ENCODE measurements at regions not wholly inside any gene's neighbourhood (a gene's known extent, or its start where the extent isn't known, plus 50 kb on each side); places are given as distances from the start of the nearest gene placed in this dataset.

- TF ChIP-seq CTCF (conservative IDR thresholded peaks at IDR 0.05; ENCODE audit: low read length) (no peak), EZH2phosphoT487 (IDR thresholded peaks at IDR 0.05; ENCODE audit: borderline replicate concordance, low read depth, low read length) (no peak)
These were observed 89.9 kb upstream of the KIF5B start for GRCh38 chr10:32146166-32146565.

Data from OCI-LY7 (cell line).